ENCODE measurements at regions not wholly inside any gene's neighbourhood (a gene's known extent, or its start where the extent isn't known, plus 50 kb on each side); places are given as distances from the start of the nearest gene placed in this dataset.

DNA sequence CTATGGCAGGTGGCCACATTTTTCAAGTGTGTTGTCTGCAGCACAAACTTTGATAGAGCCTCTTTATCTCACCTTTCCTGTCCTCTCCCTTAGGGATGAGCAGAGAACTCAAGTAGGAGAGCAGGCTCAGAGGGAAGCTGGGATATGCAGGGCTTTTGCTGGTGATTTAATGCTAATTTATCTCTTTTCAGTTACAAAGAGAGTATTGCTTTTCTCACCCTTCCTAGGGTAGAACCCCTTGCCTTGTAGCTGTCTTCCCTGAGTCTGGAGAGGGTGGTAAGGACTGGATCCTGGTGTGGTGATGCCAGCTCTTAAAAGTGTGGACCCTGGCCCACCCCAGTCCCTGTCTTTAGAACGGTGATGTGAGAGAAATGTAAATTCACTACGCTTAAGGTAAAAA lies 1061.4 kb downstream of the TYW1 start:
- no peak for TF ChIP-seq POLR2AphosphoS5 (IDR thresholded peaks at IDR 0.05)
- TF ChIP-seq, protein P1, sequence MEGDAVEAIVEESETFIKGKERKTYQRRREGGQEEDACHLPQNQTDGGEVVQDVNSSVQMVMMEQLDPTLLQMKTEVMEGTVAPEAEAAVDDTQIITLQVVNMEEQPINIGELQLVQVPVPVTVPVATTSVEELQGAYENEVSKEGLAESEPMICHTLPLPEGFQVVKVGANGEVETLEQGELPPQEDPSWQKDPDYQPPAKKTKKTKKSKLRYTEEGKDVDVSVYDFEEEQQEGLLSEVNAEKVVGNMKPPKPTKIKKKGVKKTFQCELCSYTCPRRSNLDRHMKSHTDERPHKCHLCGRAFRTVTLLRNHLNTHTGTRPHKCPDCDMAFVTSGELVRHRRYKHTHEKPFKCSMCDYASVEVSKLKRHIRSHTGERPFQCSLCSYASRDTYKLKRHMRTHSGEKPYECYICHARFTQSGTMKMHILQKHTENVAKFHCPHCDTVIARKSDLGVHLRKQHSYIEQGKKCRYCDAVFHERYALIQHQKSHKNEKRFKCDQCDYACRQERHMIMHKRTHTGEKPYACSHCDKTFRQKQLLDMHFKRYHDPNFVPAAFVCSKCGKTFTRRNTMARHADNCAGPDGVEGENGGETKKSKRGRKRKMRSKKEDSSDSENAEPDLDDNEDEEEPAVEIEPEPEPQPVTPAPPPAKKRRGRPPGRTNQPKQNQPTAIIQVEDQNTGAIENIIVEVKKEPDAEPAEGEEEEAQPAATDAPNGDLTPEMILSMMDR (IDR thresholded peaks at IDR 0.05) = no peak
- no peak for TF ChIP-seq EP300 (IDR thresholded peaks at IDR 0.05)
- no peak for TF ChIP-seq POLR2A (IDR thresholded peaks at IDR 0.05)
